ENCODE measurements at regions not wholly inside any gene's neighbourhood (a gene's known extent, or its start where the extent isn't known, plus 50 kb on each side); places are given as distances from the start of the nearest gene placed in this dataset.

- H3K27me3 Mint-ChIP-seq (ENCODE audit: insufficient read depth, low read depth): peaks cover 4% of the 10 kb centered on the region
- no peak overlapping the region for H3K27ac Mint-ChIP-seq
- H3K27ac ChIP-seq: no peak overlapping the region
- H3K4me2 ChIP-seq: no peak overlapping the region
- no peaks in the 10 kb centered on the region for H3K4me1 Mint-ChIP-seq
- H3K27me3 ChIP-seq: no peaks in the 10 kb centered on the region
- H3K36me3 Mint-ChIP-seq: no peaks in the 10 kb centered on the region
- TF ChIP-seq CTCF (IDR thresholded peaks at IDR 0.05) (no peak), EZH2 (IDR thresholded peaks at IDR 0.05) (no peak), EZH2phosphoT487 (IDR thresholded peaks at IDR 0.05) (no peak)
- no peak overlapping the region for H3K4me3 ChIP-seq
- no peaks in the 10 kb centered on the region for H3K9me3 ChIP-seq (ENCODE audit: low read depth)
- no peak overlapping the region for H3K4me3 Mint-ChIP-seq
- no peaks in the 10 kb centered on the region for H3K9me3 Mint-ChIP-seq
- no peak overlapping the region for H2AFZ ChIP-seq (replicated peaks)
- peaks cover 4% of the 10 kb centered on the region for H3K4me1 ChIP-seq
- no peaks in the 10 kb centered on the region for H4K20me1 ChIP-seq (ENCODE audit: low read depth)
- DNase-seq (ENCODE audit: low spot score): no peak
- no peaks in the 10 kb centered on the region for H3F3A ChIP-seq (ENCODE audit: low read depth)
- H3K36me3 ChIP-seq: no peaks in the 10 kb centered on the region
- no peak overlapping the region for H3K9ac ChIP-seq
- no peaks in the 10 kb centered on the region for H3K79me2 ChIP-seq (ENCODE audit: low read depth)
Observed at GRCh38 chr12:43155376-43155775, 396.6 kb downstream of the ADAMTS20 start.

- Histone ChIP-seq H3K4me1 (peaks cover 4% of the 10 kb centered on the region), H3K27ac (no peak overlapping the region), H3K27me3 (no peaks in the 10 kb centered on the region), H3K4me2 (no peak overlapping the region), H3K79me2 (ENCODE audit: low read depth) (no peaks in the 10 kb centered on the region), H3K36me3 (no peaks in the 10 kb centered on the region), H3K9ac (no peak overlapping the region), H3K4me3 (no peak overlapping the region), H3K9me3 (ENCODE audit: low read depth) (no peaks in the 10 kb centered on the region), H4K20me1 (ENCODE audit: low read depth) (no peaks in the 10 kb centered on the region), H3F3A (ENCODE audit: low read depth) (no peaks in the 10 kb centered on the region), H2AFZ (replicated peaks) (no peak overlapping the region)
- Mint-ChIP-seq H3K27ac (no peak overlapping the region), H3K9me3 (no peaks in the 10 kb centered on the region), H3K27me3 (ENCODE audit: insufficient read depth, low read depth) (peaks cover 4% of the 10 kb centered on the region), H3K4me1 (no peaks in the 10 kb centered on the region), H3K4me3 (no peak overlapping the region), H3K36me3 (no peaks in the 10 kb centered on the region)
- TF ChIP-seq EZH2phosphoT487 (IDR thresholded peaks at IDR 0.05): no peak
- TF ChIP-seq CTCF (IDR thresholded peaks at IDR 0.05): no peak
- TF ChIP-seq EZH2 (IDR thresholded peaks at IDR 0.05): no peak
- no peak for DNase-seq (ENCODE audit: low spot score)
Observed at GRCh38 chr12:43154498-43155045, 397.4 kb downstream of the ADAMTS20 start.

- no peaks in the 10 kb centered on the region for H4K20me1 ChIP-seq (ENCODE audit: low read depth)
- H3K4me3 ChIP-seq: no peak overlapping the region
- no peaks in the 10 kb centered on the region for H3K79me2 ChIP-seq (ENCODE audit: low read depth)
- no peaks in the 10 kb centered on the region for H3K36me3 ChIP-seq
- no peak overlapping the region for H3K27ac Mint-ChIP-seq
- no peaks in the 10 kb centered on the region for H3K9me3 Mint-ChIP-seq
- peaks cover 2% of the 10 kb centered on the region for H3K27me3 Mint-ChIP-seq (ENCODE audit: insufficient read depth, low read depth)
- H2AFZ ChIP-seq (replicated peaks): no peak overlapping the region
- no peaks in the 10 kb centered on the region for H3F3A ChIP-seq (ENCODE audit: low read depth)
- H3K9ac ChIP-seq: no peak overlapping the region
- no peaks in the 10 kb centered on the region for H3K4me1 Mint-ChIP-seq
- no peak overlapping the region for H3K27ac ChIP-seq
- H3K36me3 Mint-ChIP-seq: no peaks in the 10 kb centered on the region
- H3K9me3 ChIP-seq (ENCODE audit: low read depth): no peaks in the 10 kb centered on the region
- DNase-seq (ENCODE audit: low spot score): no peak
- H3K4me3 Mint-ChIP-seq: no peak overlapping the region
- H3K27me3 ChIP-seq: no peaks in the 10 kb centered on the region
- H3K4me1 ChIP-seq: peaks cover 4% of the 10 kb centered on the region
- no peak for TF ChIP-seq EZH2 (IDR thresholded peaks at IDR 0.05)
- no peak overlapping the region for H3K4me2 ChIP-seq
Observed at GRCh38 chr12:43151441-43151981, 400.5 kb downstream of the ADAMTS20 start.

GRCh38 chr12:43148691-43149090 is 403.3 kb downstream of the ADAMTS20 start:
- no peaks in the 10 kb centered on the region for H3K36me3 Mint-ChIP-seq
- no peaks in the 10 kb centered on the region for H4K20me1 ChIP-seq (ENCODE audit: low read depth)
- H3K27ac Mint-ChIP-seq: no peak overlapping the region
- H2AFZ ChIP-seq (replicated peaks): no peak overlapping the region
- no peak overlapping the region for H3K27ac ChIP-seq
- no peaks in the 10 kb centered on the region for H3K79me2 ChIP-seq (ENCODE audit: low read depth)
- no peak for TF ChIP-seq CTCF (IDR thresholded peaks at IDR 0.05)
- TF ChIP-seq EZH2phosphoT487 (IDR thresholded peaks at IDR 0.05): no peak
- no peak for TF ChIP-seq EZH2 (IDR thresholded peaks at IDR 0.05)
- no peak overlapping the region for H3K4me3 Mint-ChIP-seq
- H3K9ac ChIP-seq: no peak overlapping the region
- H3K36me3 ChIP-seq: no peaks in the 10 kb centered on the region
- H3K9me3 ChIP-seq (ENCODE audit: low read depth): no peaks in the 10 kb centered on the region
- H3K4me3 ChIP-seq: no peak overlapping the region
- no peak overlapping the region for H3K4me2 ChIP-seq
- H3K4me1 ChIP-seq: peaks cover 4% of the 10 kb centered on the region
- no peaks in the 10 kb centered on the region for H3K9me3 Mint-ChIP-seq
- no peaks in the 10 kb centered on the region for H3K27me3 ChIP-seq
- DNase-seq (ENCODE audit: low spot score): no peak
- no peaks in the 10 kb centered on the region for H3K4me1 Mint-ChIP-seq
- peaks cover 2% of the 10 kb centered on the region for H3K27me3 Mint-ChIP-seq (ENCODE audit: insufficient read depth, low read depth)
- H3F3A ChIP-seq (ENCODE audit: low read depth): no peaks in the 10 kb centered on the region
